Cerebellar nuclear complex (tissue), 1 donor: ENCODE measurements at regions not wholly inside any gene's neighbourhood (a gene's known extent, or its start where the extent isn't known, plus 50 kb on each side); places are given as distances from the start of the nearest gene placed in this dataset.
A peak's percentile ranks its signal among the peaks of the same experiment; 100 is the strongest.

Experiments used
- DNase-seq, 2 experiments: peaks; one replicate each; lab custom pipeline; 2025; lab: John Stamatoyannopoulos, UW

DNA sequence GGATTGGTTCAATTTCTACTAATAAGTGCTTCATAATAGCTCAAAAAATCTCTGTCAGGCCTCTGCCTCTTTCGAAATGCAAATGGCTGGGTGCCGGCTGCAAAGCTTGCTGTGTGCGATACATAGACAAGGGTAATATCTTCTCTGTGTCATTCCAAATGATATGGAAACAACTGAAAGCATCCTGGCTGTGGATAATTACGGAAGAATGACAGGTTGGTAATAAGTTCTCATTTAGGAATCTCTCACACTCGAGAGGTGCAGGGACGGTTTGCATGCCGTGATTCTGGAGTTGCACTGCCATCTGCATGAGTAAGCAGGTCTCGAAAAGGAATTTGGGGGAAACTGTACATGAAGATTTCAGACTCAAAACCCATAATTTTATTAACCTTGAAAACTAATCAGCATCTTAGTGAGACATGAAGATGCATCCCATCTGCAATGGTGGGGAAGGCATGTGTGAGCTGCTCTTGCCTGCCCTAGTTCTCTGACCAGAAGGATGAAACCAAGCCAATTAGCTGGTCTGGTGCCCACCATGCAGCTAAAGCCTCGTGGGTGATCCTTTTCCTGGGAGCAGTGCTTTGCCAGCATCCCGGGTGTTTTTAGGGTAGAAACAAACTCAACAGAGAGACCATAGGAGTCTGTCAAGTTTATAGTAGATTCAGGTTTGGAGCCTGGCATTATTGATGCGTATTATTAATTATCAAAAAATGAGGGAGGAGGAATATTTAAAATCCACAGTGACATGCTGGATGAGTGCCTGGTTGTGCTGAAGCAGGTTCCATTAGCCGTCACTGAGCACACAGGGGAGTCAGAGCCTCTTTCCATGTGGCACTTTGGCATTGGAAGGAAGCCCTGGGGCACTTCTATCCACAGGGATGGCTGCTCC, 503.6 kb upstream of the MGMT start:
- DNase-seq: peak in 1 of 2 experiments; percentile 12

DNA sequence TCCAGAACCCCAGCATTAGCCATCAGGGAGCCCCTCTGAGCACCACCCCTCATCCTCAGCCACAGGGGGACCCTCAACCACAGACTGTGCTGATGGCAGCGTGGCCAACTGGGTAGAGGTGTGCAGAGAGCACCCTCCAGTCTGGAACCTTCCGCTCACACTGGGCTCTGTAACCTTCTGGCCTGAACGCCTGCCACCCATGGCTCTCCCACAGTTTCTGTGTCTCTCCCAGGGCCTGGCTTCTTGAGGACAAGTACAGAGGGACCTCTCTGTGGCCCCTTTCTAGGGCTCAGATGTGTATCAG, 503.0 kb upstream of the MGMT start:
- no peak for DNase-seq

DNA sequence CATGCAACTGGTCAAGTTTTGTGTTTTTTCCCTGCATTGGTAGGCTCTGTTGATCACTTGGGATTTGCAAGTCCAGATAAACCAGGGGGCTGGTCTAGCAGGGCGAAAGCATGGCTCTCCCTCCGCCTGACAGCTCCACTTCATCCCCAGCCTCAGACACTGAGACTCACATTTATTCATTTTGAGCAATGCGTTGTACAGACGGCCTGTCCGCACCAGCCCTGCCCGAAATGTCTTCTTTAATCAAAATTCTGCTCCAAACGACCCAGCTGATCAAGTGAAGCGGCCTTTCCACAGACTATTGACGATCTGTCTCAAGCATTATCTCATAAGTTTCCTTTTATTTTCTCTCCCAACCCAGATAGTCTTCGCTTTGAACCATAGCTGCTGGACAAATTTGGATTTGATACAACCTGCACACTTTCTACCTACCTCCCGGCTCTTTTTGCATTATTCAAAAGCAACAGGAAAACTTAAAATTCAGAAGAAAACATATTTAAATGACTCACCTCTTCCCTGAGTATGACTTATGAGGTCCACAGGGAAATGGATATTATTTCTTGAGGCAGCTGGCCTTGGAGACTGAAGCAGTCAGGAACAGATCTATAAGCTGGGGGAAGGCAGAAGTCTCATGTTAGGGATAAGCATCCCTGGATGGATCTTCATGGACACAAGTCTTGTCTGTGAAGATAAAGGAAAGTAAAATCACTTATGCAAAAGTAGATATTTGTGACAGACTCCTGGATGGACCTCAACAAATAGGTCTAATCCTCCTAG, 498.9 kb upstream of the MGMT start:
- no peak for DNase-seq

DNA sequence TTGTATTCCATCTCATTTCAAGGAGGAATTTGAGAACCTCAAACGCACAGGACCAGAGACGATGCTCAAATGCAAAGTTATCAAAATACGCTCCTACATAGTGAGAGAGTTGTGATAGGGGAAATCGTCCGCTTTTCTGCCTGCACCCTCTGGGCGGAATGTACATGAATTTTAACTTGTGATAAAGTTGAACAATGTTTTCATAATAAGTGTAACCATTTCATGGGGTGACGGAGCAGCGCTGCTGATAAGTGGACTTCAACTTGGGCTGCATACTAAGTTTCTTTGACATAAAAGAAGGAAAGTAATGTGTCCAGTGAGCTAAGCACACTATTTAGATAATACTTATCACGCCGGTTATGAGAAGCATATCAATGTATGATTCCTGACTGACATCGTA, 497.5 kb upstream of the MGMT start:
- DNase-seq: no peak

DNA sequence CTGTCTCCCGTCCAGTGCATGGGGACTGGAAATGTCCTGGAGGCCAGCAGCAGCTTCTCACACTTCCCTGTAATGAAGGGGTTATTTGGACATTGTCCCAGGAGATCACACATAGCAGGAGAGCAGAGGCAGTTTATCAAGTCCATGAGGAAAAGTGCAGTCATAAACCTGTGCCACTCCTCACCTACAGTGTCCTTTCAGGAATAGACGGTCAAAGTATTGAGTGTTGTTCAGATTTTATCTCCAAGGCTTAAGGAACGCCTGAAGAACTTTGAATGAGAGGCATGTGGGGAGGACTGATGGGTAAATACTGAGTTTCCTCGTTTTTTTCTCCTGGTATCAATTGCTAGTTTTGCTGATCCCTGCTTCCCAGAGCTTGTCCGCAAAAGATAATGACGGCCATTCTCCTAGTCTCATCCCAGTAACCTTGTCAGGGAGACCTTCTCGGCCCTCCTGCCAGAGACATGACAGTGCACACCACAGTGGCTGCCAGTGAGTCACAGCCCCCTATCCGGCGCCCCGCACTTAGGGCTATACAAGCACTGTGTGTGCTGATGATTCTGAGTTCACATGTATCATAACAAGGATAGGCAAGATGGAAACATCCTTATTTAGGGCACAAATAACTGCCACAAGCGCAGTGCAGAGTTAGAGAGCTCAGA, 495.5 kb upstream of the MGMT start:
- DNase-seq: no peak

DNA sequence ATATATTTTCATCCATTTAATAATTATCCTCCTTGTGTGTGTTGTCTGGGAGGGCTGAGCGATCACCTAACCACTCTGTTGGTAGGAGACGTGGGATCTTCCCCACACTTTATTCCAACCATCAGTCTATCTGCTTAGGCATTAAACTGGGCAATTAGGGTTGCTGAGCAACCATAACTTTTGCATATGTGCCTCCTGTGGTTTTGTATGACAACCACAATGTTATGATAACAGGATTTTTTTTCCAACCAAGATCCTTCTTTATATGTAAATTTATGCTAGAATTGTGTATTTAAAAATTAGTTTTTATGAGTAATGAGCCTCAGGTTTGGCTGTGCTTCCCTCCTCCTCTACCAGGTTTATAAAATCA, 495.0 kb upstream of the MGMT start:
- DNase-seq: no peak

DNA sequence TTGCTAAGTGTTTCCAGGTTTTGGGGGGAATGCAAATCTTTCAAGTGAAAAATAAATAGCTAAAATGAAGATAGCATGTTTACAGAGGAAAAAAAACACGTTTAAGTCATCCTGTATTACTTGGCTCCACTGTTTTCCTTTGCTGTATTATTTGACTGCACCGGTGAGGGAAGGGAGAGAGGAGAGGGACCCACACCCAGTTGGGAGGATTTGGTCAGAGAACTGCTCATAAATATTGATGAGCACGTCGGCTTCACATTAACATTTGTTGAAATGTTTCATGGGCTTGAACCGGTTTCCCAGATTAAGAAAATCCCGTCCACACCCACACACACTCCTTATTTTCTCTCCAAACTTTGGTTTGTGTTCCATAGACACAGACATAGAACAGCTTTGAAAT, 493.8 kb upstream of the MGMT start:
- no peak for DNase-seq

DNA sequence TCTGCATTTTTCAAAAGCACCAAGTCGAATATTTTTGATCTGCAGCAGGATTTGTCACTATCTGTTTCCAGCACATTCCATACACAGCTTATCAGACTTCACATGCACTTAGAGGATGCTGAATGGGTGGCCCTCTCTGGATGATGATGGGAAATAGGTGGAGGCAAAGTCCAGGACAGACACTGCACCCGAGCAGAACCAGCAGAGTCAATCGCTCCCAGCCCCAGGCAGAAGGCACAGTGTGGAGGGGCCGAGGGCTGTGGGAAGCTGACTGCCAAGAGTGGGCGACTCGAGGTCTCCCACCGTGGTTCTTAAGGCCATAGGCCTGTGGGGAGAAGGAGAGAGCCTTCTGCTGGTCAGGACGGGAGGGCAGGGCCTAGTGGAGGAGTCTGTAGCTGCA, 490.2 kb upstream of the MGMT start:
- DNase-seq: no peak

DNA sequence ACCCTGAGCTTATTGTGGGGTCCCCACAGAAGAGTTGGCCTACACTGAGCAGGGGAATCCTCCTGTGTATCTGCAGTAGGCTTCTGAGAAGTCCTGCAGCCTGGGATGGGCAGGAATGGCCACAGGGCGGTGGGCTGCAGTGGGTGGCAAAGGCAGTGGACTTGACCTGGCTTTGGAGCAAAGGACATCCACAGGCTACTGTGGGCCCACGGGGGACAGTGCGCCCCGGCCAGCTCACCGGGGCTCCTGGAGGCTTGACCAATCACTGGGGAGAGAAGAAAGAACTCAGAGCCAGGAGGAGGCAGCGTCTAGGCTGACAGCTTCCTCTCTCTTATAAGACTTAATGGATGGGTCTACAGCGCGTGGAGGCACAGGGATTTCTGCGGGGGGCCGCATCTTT, 488.8 kb upstream of the MGMT start:
- no peak for DNase-seq

DNA sequence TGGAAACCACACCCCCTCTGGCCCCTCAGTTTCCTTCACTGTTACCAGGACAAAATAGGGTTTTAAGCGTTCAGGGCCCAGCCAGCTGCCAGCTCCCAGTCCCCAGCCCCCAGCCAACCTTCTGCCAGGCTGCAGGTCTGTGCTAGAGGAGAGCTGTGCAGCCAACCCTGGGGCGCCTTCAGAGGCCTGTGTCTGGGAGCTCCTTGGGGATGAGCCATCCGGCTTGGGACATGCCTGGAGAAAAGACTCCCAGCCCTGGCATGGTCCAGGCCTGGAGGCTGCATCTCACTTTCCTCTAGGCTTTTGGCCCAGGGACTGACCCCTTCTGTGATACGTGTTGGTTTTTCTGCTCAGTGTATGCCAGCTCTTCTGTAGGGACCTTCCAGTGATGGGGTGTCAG, 487.6 kb upstream of the MGMT start:
- no peak for DNase-seq

DNA sequence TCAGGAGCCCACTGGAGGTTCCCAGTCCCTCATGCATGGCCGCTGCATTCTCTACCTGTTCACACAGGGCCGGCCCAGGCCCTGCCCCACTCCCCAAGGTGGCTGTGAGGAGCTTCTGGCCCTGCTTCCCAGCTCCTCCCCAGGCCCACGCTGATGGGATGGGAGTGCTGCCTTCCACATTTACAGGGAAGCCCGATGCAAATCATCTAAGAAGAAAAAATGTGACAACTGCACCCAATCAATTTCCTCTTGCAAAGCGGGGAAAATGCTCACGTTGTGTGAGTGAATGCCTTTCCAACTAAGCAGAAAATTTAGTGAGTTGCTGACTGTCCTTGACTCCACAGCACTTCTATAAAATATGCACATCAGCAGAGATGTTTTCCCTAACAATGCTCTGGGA, 485.8 kb upstream of the MGMT start:
- DNase-seq: no peak

DNA sequence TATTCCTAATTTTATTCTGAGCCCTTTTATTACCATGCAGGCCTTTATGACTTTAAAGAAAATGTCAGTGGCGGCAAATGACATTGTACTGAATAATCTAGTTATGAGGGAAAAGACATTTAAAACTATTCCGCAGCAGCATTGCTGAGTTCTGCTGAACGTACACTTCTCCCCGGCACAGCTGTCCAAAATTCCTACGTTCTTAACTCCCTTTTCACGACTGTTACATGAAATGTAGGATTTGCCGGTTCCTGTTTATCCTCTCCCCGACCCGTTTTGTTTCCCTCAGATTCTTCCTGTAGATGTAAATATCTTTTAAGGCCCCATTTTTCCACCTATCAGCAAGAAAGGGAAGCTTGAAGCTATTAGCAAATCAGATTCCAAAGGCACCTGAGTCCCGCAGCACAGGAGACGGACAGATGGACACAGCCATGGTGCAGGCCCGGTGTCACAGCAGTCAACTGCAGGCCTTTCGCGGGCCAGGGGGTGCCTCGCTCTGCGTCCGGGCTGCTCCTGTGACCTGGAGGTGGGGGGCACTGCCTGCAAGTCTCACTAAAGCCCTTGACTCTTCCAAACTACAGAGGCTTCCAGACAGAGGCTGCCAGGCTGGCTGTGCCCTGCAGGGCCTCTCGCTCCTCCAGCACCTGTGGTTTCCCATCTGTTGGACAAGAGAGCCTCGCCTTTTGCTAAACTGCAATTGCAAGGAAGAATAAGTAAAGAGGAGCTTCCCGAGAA, 485.0 kb upstream of the MGMT start:
- DNase-seq: no peak

DNA sequence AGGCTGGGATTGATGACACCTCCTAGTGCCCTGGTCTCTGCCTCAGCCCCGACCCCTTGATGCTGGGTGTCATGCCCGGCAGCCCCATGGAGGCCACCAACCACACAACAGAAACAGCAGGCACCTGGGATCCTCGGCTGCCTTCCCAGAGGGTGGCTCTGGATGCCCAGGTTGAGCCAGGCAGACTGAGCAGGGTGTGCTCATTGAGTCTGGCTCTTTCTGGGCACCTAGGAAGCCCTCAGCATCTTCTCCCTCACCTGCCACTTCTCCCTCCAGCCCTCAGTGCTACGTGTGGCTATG, 484.5 kb upstream of the MGMT start:
- no peak for DNase-seq

DNA sequence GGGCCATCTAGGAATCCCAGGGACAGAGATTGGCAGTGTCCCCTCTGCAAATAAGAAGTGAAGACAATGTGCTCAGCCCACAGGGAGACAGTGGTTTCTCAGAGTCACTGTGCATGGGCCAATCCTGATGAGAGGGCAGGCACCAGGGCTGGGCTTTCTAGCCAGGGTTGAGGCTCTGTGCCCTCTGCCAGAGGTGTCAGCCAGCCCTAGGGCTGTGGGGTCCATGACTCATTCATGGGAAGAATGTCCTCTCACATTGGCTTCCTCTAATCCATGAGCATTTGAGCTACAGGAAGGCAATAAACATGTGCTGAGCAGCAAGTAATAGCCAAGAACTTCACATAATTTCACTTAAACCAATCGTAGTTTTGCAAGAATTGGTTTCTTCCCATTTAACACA, 482.0 kb upstream of the MGMT start:
- no peak for DNase-seq

DNA sequence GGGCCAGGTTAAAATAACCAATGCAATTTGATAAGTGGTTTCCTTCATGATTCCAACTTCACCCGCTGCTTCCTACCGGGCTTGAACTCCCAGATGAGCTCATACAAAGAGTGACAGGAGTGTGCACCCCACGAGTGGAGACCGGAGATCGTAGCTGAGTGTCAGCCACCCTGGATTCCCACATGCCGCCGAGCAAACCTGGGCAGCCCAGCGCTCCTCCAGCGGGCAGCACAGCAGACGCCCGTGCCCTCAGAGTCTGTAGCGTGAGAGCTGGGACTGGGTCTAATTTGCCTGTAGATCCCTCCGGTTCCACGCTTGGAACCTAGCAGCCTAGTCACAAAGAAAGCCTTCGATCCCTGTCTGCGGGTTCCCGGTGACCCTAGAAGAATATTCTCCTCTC, 476.1 kb upstream of the MGMT start:
- DNase-seq: no peak

DNA sequence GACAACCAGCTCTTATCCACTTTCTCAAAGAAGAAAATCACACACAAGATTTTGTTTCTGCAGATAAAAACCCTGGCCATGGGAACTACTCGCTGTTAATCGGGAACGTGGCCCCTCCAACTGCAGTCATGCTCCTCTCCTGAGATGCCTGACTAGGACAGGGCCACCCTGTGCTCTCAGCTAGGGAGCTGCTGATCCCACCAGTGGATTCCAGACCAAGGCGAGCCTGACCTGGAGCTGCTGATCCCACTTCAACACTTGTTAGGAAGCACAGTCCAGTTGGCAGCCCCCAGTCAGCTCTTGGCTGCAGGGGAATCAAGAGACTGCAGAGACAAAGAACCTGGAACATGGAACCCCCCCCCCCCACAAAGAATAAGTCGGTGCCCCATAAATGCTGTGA, 474.3 kb upstream of the MGMT start:
- DNase-seq: no peak

DNA sequence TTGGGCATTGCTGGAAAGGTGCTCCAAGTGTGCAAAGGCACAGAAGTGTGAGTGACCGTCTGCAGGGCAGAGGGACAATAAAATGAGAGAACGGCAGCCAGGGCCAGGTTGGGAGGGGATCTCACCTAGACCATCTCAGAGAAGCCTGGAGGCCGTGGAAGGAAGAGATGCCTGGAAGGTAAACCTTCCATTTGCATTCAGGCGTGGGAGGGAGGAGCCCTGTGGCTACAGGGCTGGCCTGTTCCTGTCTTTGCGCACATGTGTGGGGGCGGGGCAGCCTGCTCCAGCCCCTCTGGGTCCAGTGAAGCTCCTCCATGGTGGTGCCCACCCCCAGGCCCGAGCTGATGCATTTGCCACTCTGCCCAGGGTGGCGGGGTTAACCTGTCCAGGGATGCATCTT, 473.6 kb upstream of the MGMT start:
- no peak for DNase-seq

DNA sequence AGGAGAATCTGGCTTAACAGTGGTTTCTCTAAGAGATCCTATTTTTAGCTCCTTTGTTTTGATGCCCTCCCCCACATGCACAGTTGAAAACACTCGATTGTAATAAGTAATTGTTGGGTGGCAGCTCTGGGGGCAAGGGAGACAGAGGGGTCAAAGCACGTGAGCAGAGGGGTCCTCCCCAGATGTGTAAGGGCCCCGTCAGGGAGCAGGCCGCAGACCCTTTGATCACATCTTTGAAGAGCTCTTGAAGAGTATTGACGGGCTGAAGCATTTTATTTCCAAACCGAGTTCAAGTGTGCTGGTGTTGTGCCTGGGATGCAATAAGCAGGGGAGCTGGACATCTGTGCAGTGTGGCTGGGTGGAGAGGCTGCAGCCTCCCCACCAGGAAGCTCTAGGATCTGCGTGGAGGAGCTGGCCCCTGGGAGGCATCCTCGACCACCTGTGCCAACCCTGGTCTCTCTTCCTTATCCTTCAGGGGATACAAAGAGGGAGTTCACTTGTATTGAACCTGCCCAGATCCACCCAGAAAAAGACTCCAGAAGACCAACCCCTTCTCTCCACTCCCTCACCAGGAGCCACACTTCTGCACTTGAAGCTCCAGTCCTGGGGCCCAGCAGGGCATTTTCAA, 473.0 kb upstream of the MGMT start:
- no peak for DNase-seq

DNA sequence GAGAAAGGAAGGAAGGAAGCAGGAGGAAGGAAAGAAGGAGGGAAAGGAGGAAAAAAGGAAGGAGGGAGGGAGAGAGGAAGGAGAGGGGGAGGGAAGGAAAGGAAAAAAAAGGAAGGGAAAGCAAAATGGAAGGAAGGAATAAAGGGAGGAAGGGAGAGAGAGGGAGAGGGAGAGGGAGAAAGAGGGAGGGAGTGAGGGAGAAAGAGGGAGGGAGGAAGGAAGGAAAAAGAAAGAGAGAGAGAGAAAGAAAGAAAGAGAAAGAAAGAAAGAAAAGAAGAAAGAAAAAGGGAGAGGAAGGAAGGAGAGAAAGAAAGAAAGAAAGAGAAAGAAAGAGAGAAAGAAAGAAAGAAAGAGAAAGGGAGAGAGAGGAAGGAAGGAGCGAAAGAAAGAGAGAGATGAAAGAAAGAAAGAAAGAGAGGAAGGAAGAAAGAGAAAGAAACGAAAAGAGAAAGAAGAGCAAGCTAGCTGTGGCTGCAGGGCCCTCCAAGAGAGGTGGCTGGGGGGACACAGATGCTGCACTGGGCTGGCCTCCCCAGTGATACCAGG, 472.4 kb upstream of the MGMT start:
- DNase-seq: no peak

DNA sequence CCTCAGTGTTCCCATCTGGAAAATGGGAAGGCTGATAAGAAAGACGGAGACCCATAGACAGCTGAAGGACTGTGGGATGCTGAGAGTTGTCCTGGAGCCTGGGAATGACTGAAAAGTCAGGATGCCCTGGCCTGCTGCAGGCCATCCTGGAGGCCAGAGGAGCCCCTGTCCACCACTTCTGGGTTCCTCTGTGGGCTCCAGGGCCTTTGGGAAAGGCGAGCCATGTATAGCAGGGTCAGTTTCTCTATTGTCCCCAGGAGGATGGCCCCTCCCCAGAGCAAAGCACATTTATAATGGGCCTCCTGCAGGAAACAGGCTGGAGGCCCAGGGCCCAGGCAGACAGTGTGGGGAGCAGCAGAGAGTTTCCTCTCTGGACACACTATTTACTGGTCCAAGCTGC, 471.4 kb upstream of the MGMT start:
- DNase-seq: no peak

DNA sequence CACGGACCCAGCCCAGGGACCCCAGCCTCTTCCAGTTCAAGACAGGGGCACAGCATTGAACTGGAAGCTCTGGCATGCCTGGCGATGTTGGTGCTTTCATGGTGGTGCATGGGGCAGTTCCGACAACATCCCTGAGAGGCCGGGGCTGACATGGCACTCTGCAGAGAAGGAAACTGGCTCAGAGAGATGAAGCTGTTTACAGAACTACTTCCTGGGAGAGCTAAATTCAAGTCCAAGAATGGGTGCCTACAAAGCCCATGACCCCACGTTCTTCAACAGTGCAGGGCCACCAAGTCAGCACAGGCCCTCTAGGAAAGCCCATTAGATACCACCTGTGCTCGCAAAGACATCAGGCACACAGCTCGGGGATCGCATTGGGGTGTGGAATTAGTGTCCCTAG, 470.9 kb upstream of the MGMT start:
- DNase-seq: no peak
